Stimulated activated CD4-positive, alpha-beta T cell treated with anti-CD3 and anti-CD28 coated beads, Interleukin-12 subunit alpha, Interleukin-12 subunit beta, amount 100 ng/mL, for 24 hours (primary cell): ENCODE measurements at regions not wholly inside any gene's neighbourhood (a gene's known extent, or its start where the extent isn't known, plus 50 kb on each side); places are given as distances from the start of the nearest gene placed in this dataset.
"Not testable (repeated sequence)": the region's sequence is repeated elsewhere in the genome, so short reads cannot be mapped to it uniquely, and the experiment has no call there.

Experiments used
- DNase-seq, 2 experiments: peaks; one replicate each; pipeline ENCODE4 v3.0.0-alpha.2; 2020; ENCODE audit warnings: low read depth in 2 of 2

GRCh38 chr7:132030086-132030568, 473.7 kb upstream of the PODXL start:
- no peak for DNase-seq

GRCh38 chr7:132029369-132030085, 473.1 kb upstream of the PODXL start:
- no peak for DNase-seq

- no peak for DNase-seq
These were observed 471.9 kb upstream of the PODXL start for GRCh38 chr7:132028144-132028920.

GRCh38 chr7:132024290-132024689, 467.9 kb upstream of the PODXL start:
- DNase-seq, result no peak

GRCh38 chr7:132023466-132023865, 467.0 kb upstream of the PODXL start:
- DNase-seq, result no peak

- DNase-seq, result no peak
These were observed 465.8 kb upstream of the PODXL start for GRCh38 chr7:132022188-132022587.

- DNase-seq, result no peak
These were observed 463.3 kb upstream of the PODXL start for GRCh38 chr7:132019703-132020102.

GRCh38 chr7:132009778-132010177, 453.4 kb upstream of the PODXL start:
- DNase-seq, result no peak

- DNase-seq, result no peak
These were observed 448.1 kb upstream of the PODXL start for GRCh38 chr7:132004529-132004928.

- DNase-seq, result no peak
These were observed 446.0 kb upstream of the PODXL start for GRCh38 chr7:132002343-132002968.

- no peak for DNase-seq
These were observed 444.7 kb upstream of the PODXL start for GRCh38 chr7:132001146-132001545.

GRCh38 chr7:131999193-131999592, 442.8 kb upstream of the PODXL start:
- DNase-seq, result no peak

- no peak for DNase-seq
These were observed 438.9 kb upstream of the PODXL start for GRCh38 chr7:131995324-131995723.

GRCh38 chr7:131981069-131981468, 424.6 kb upstream of the PODXL start:
- DNase-seq, result not testable (repeated sequence)

GRCh38 chr7:131978118-131978517, 421.7 kb upstream of the PODXL start:
- DNase-seq, result not testable (repeated sequence)

- no peak for DNase-seq
These were observed 420.0 kb upstream of the PODXL start for GRCh38 chr7:131976411-131976810.

GRCh38 chr7:131974671-131975070, 418.2 kb upstream of the PODXL start:
- DNase-seq, result no peak

GRCh38 chr7:131972251-131972650, 415.8 kb upstream of the PODXL start:
- no peak for DNase-seq

GRCh38 chr7:131970602-131971001, 414.2 kb upstream of the PODXL start:
- no peak for DNase-seq

- no peak for DNase-seq
These were observed 413.1 kb upstream of the PODXL start for GRCh38 chr7:131969560-131969959.

GRCh38 chr7:131967216-131967730, 410.8 kb upstream of the PODXL start:
- no peak for DNase-seq

- no peak for DNase-seq
These were observed 407.8 kb upstream of the PODXL start for GRCh38 chr7:131964203-131964602.
